Vagina (tissue), 2 donors: ENCODE measurements at regions not wholly inside any gene's neighbourhood (a gene's known extent, or its start where the extent isn't known, plus 50 kb on each side); places are given as distances from the start of the nearest gene placed in this dataset.
"Not testable (repeated sequence)": the region's sequence is repeated elsewhere in the genome, so short reads cannot be mapped to it uniquely, and the experiment has no call there.

Experiments used
- DNase-seq, 2 donors: peaks; one replicate each; pipeline ENCODE4 v3.0.0-alpha.2; 2017; ENCODE audit errors: extremely low spot score in 2 of 2
- H3K27ac ChIP-seq: fragments of 200-600 bp; sonication (generic); one replicate; pipeline ENCODE4 v1.5.1; 2019
- H3K27me3 ChIP-seq: fragments of 200-600 bp; sonication (generic); one replicate; pipeline ENCODE4 v1.5.1; 2019
- H3K36me3 ChIP-seq, 2 donors: fragments of 200-600 bp; sonication (generic); one replicate each; pipeline ENCODE4 v1.5.1; 2017 to 2019
- H3K4me1 ChIP-seq: fragments of 200-600 bp; sonication (generic); one replicate; pipeline ENCODE4 v1.5.1; 2019
- H3K4me3 ChIP-seq, 2 donors: fragments of 200-600 bp; sonication (generic); 1 replicate in 1 of 2; 2 replicates in 1 of 2; pipeline ENCODE4 v1.5.1; 2016 to 2019
- H3K9me3 ChIP-seq: fragments of 200-600 bp; sonication (generic); one replicate; pipeline ENCODE4 v1.5.1; 2019
- CTCF ChIP-seq, 3 experiments: fragments of 450-650 bp in 2 of 3; fragments of 200-600 bp in 1 of 3; sonication (generic) in 1 of 3; IDR thresholded peaks; one replicate each; pipeline ENCODE4 v1.5.1; 2017 to 2019; ENCODE audit warnings: antibody characterized with exemption in 3 of 3, mild to moderate bottlenecking in 2 of 3, moderate library complexity in 2 of 3
- POLR2A ChIP-seq, 2 donors: fragments of 450-650 bp; IDR thresholded peaks; one replicate each; pipeline ENCODE4 v1.6.1; 2017; ENCODE audit warnings: antibody characterized with exemption in 2 of 2, mild to moderate bottlenecking in 2 of 2, moderate library complexity in 2 of 2
- POLR2AphosphoS5 ChIP-seq, 2 donors: sonication (generic); formaldehyde crosslinking; IDR thresholded peaks; one replicate each; pipeline ENCODE4 v1.9.0; 2017; ENCODE audit warnings: antibody characterized with exemption in 2 of 2, mild to moderate bottlenecking in 2 of 2, low read depth in 1 of 2; ENCODE audit not compliant: insufficient read depth in 1 of 2
- intact Hi-C: fragments of 100-400 bp; cut with DNase I; formaldehyde crosslinking; loops from one replicate; pipeline ENCODE4 v1.15.1; 2023

- Histone ChIP-seq H3K4me1 (no peaks in the 10 kb centered on the region), H3K4me3 (no peak overlapping the region), H3K36me3 (no peaks in the 10 kb centered on the region), H3K27ac (no peak overlapping the region), H3K27me3 (no peaks in the 10 kb centered on the region), H3K9me3 (no peaks in the 10 kb centered on the region)
- TF ChIP-seq POLR2A (IDR thresholded peaks at IDR 0.05), result no peak
- TF ChIP-seq CTCF (IDR thresholded peaks at IDR 0.05), result no peak
- no peak for TF ChIP-seq POLR2AphosphoS5 (IDR thresholded peaks at IDR 0.05; ENCODE audit: insufficient read depth in 1 of 2, low read depth in 1 of 2)
- intact Hi-C loops, result no loop called here
- no peak for DNase-seq
Observed at GRCh38 chr2:75892490-75892889, 181.8 kb upstream of the GCFC2 start.

GRCh38 chr2:75882530-75882929 is 171.8 kb upstream of the GCFC2 start:
- Histone ChIP-seq H3K4me1 (no peaks in the 10 kb centered on the region), H3K4me3 (no peak overlapping the region), H3K27me3 (no peaks in the 10 kb centered on the region), H3K27ac (no peak overlapping the region), H3K9me3 (no peaks in the 10 kb centered on the region), H3K36me3 (no peaks in the 10 kb centered on the region)
- no peak for TF ChIP-seq POLR2AphosphoS5 (IDR thresholded peaks at IDR 0.05; ENCODE audit: insufficient read depth in 1 of 2, low read depth in 1 of 2)
- TF ChIP-seq POLR2A (IDR thresholded peaks at IDR 0.05), result no peak
- no peak for TF ChIP-seq CTCF (IDR thresholded peaks at IDR 0.05)
- intact Hi-C loops, result no loop called here
- no peak for DNase-seq

GRCh38 chr2:75875606-75876005 is 164.9 kb upstream of the GCFC2 start:
- DNase-seq, H3K27ac ChIP-seq, intact Hi-C loops, H3K36me3 ChIP-seq, H3K4me1 ChIP-seq, H3K27me3 ChIP-seq, H3K4me3 ChIP-seq, H3K9me3 ChIP-seq: not testable (repeated sequence)

- H3K4me1 ChIP-seq, H3K4me3 ChIP-seq, DNase-seq, H3K27me3 ChIP-seq, intact Hi-C loops, H3K9me3 ChIP-seq, H3K36me3 ChIP-seq, H3K27ac ChIP-seq: not testable (repeated sequence)
Observed at GRCh38 chr2:75871762-75872614, 161.3 kb upstream of the GCFC2 start.

- intact Hi-C loops, result no loop called here
Observed at GRCh38 chr2:75870651-75871137, 160.0 kb upstream of the GCFC2 start.

More at GRCh38 chr2:75870651-75871137, 160.0 kb upstream of the GCFC2 start:
- TF ChIP-seq CTCF (IDR thresholded peaks at IDR 0.05) (no peak), POLR2A (IDR thresholded peaks at IDR 0.05) (no peak)
- H3K36me3 ChIP-seq, result no peaks in the 10 kb centered on the region
- no peaks in the 10 kb centered on the region for H3K9me3 ChIP-seq
- H3K27me3 ChIP-seq, result no peaks in the 10 kb centered on the region
- H3K4me3 ChIP-seq, result peak overlapping the region in 1 of 2 donors; percentile 6
- H3K27ac ChIP-seq, result peak overlapping the region; percentile 36
- no peak for DNase-seq
- H3K4me1 ChIP-seq, result peaks cover 6% of the 10 kb centered on the region
